ENCODE measurements at regions not wholly inside any gene's neighbourhood (a gene's known extent, or its start where the extent isn't known, plus 50 kb on each side); places are given as distances from the start of the nearest gene placed in this dataset.

DNA sequence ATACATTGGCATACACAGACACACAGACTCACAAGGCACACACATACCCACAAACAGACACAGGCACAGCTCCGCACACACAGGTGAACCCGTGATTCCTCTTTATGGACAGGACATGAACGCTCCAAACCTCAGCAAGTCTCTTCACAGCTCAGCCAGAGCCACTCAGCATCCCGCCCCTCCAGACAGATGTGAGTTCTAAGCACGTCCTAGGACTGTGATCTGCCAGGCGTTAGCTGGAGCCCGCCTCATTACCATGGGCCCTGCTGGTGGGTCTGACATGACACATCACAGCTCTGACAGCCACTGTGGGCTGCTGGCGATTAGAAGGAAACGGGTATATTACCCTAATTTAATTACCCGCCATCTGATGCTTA is 176.7 kb upstream of the PPP2R2D start:
- no peak for DNase-seq

DNA sequence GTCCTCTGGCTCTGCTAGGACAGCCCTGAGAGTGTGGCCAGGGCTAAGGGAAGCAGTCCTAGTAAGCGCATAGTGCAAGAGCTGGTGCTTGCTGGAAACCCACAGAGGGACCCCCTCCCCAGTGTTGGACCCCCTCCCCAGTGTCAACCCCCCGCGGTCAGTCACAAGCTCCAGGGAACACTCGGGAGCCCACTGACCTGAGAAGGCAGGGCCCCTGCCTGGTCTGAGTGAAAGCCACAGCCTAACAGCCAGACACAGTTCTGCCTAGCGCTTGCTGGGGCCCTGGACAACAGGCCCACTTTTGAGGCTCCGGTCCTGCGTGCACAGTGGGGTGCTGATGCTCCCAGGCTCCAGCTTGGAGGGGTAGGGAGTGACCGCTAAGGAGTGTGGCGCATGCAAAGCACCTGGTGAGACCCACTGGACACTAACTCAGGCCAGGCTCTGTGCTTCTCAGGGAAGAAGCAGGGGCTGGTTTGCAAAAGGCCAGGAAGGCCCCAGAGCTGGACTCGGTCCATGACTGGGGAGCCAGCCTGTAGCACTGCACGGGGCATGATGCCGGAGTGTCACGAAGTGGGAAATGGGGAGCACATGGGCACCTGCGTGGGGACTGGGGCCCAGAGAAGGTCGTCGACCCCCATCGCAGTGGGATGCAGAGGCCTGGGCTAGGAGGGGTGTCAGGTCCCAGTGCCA is 175.8 kb upstream of the PPP2R2D start:
- no peak for DNase-seq

DNA sequence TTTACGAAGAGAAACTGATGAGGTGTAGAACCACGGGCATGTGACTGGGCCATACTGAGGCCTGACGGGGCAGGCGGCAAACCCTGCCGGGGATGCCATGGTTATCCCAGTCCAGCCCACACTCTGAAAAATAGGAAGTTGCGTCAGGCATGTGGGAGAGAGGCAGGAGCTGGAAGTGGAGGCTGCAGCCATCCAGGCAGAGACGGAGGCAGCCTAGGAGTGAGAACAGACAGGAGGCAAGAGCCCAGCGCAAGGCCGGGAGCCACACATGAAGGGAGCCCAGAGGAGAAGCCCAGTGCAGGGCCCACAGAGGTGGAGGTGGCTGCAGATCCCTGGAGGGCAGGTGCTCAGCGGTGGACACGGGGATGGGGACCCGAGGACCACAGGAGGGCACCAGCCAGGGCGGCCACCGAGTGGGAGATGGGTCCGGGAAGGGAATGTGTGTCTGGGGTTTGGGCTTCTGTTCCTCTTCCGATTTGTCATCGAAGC is 175.2 kb upstream of the PPP2R2D start:
- DNase-seq = no peak

DNA sequence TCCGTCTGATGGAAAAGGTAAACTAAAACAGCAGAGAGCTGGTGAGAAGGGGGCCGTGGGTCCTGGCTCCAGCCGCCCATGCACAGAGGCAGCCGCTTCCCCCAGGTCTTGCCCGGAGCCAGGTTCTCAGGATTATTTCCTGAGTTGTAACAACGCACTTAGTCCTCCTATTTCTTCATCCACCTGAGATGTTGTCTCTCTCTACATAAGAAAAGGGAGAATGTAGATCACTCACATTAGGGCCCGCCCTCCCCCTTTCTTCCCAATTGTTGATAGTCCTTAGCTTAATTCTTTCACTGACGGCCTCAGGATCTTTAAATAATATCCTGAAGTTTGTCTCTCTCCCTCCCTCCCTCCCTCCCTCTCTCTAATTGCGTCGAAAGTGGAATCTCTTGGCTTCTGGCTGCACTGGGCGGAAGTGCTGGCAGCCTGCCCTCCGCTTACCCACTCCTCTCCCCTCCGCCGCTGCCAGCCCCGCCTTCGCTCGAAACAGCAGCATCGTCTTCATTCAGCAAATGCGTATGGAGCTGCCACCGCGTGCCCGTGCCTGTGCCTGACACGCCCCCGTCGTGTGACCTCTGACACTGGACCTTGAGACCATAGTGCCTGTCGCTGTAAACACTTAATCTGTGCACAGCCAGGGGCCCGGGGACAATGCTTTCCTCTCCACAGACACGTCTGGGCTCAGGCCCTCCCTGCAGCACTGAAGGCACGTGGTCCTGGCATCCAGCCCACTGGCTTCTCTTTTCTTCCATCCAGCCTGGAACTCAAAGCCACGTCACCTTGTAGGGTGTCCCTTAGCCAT is 174.5 kb upstream of the PPP2R2D start:
- DNase-seq = no peak

DNA sequence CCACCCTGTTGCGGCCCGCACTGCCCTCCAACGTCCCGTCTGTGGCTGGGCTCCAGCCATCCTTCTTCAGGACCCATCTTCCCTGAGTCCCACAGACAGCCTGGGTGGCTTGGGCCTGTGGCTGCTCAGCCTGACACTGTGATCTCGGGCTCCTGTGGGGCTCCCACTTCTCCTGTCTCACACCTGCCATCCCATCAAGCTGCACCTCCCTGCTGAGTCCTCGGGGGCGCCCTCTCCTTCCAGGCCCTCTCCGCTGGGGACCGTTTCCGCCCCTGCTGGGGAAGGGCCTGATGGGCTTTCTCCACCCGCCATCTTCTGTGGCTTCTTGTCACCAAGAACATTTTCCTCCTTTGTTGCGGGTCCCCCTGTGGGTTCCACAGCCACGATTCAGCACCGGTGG is 173.8 kb upstream of the PPP2R2D start:
- DNase-seq = no peak

DNA sequence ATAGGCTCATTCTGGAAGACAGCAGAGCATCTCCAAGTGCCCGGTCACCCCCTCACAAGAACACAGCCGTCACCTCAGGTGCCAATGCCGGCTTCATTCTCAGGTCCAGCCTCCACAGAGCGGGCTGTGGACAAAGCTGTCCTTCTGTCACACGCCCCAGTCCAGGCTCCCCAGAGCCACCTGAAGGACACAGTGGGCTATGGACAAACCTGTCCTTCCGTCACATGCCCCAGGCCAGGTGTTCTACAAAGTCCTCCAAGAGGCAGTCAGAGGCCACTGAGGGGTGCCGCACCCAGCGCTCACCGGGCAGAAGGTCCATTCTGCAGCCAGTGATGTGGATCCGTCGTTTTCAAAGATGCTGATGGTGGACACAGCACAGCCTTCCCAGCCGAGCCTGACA is 173.2 kb upstream of the PPP2R2D start:
- no peak for DNase-seq

DNA sequence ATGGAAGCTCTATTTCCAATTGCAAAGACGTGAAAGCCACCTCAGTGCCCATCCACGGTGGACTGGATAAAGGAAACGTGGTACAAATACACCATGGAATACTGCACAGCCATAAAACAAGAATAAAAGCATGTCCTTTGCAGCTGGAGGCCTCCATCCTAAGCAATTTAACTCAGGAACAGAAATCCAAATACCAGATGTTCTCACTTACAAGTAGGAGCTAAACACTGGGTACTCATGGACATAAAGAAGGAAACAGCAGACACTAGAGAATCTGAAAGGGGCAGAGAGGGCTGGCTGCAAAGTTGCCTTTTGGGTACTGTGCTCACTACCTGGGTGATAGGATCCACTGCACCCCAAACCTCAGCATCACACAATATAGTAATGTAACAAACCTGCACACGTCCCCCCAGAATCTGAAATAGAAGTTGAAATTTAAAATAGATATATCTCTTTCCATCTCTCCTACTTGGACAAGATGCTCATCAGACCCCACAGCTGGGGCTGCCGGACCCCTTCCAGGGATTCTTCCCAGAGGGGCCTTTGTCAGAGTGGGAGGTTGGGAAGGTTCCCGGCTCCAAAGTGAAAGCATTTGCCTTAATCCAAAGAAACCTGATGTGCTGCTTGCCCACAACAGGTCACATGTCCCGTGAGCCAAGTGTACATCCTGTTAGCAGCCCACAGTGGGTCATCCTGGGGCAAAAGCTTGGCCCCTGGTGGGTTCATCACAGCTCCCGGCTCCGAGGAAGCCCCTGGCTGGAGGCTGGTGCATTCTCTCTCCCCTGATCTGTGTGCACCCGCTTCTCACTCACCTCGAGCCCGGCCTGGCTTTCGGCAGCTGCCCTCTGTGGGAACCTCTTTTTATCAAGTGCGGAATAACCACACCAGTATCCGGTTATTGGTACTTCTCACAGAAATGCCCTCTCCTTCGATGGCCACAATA is 172.3 kb upstream of the PPP2R2D start:
- DNase-seq = no peak

DNA sequence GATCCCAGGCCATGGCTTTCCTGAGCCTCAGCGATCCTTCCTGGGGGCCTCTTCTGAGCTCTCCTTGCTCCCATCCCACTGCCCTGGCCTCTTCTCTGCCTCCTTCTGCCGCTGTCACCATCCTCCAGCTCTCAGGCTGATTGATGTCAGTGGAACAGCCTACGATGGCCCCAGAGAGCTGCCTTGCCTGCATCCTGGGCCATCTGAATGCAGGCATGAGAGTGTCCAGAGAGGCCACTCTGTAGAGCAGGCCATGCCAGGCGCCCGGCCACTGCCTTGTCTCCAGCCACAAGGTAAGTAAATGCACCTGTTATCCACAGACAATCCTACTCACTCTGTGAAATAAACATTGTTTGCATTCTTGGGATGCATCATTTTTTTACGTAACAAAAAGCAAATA is 171.4 kb upstream of the PPP2R2D start:
- DNase-seq = no peak

DNA sequence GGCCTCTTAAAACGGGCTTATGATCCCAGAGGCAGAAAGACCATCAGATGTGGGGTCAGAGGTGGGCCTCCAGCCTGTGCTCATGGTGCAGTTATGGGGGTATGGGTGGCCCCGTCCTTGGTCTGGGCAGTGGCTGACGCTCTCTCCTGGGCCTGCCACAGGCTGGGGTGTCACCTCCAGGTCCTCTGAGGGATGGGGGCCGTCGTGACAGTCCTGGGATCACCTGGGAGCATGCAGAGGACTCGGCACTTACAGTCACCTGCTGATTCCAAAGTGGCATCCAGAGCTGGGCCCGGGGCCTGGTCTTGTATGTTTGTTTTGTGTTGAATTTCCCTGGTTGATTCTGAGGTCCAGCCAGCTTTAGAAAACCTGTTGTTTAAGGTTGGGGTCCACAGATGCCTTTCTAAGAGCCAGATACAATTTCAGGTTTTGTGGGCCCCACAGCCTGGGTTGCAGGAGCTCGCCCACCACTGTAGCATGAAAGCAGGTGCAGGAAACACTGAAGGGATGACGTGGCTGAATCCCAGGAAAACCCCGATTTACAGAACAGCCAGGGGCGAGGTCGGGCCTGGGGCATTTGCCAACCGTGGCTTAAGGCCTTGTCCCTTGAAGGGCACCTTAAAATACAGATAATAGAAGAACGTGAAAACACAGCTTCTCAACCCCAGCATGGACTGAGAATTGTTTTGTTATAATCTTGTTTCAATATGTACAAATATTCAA is 170.7 kb upstream of the PPP2R2D start:
- DNase-seq = no peak

DNA sequence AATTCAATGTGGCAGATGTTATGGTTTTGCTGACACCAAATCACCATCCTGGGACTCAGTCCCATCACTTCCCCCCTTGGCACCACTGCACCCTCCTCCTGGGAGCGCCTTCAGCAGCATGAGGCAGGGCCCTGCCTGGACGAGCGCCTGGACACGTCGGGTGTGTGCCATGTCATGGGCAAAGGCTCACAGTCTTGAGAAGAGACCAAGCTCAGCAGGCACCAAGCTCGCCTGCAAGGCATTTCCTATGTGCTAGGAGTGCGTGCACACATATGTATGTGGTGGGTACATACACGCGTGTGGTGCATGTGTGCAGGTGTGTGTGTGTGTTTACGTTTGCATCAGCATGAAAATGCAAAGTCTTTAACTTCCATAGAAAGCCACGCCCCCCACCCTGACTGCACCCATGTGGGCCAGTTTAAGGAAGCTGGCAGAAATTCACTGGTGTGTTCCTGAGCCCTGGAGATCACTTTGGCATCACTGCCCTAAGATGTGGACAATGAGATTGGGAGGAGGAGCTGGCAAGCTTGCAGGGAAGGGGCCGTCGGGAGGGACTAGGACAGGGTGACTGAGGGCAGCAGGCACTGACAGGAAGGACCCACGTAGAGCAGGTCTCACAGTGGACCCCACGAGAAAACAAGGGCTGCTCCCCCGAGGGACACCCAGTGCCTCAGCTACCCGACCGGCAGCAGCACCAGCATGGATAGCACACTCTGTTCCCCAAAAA is 169.9 kb upstream of the PPP2R2D start:
- DNase-seq = no peak

DNA sequence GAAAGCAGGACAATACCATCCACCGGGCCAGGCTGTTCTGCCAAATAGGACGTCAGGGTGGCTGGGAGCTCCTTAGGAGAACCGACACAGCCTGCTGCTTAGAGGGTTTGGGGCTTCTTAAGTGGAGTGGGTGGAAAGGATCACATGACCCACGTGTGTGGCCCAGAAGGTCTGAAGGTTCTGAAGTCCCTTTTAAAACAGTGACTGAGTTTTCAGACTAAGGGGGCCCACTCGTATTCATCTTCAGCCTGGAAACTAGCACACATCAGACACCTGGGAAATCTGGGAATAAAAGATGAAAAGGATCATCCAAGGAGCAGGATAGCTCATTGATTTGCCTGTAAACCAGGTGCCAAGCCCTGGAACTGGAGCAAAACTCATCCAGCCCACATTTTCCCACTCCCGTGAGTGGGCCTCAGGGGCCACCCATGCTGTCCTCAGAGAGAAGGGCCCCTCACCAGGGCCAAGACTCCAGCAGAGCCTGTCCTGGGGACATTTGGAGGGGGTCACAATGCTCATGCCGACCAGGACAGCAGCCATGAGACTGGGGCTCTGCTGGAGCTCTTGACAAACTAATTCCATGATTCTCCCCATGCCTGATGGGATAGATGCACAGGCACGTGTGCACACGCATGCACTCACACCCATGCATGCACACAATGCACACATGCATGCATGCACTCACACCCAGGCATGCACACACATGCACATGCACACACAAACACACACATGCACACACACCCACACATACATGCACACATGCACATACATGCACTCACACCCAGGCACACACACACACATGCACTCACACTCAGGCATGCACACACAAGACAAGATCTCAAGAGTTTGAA is 168.8 kb upstream of the PPP2R2D start:
- no peak for DNase-seq

DNA sequence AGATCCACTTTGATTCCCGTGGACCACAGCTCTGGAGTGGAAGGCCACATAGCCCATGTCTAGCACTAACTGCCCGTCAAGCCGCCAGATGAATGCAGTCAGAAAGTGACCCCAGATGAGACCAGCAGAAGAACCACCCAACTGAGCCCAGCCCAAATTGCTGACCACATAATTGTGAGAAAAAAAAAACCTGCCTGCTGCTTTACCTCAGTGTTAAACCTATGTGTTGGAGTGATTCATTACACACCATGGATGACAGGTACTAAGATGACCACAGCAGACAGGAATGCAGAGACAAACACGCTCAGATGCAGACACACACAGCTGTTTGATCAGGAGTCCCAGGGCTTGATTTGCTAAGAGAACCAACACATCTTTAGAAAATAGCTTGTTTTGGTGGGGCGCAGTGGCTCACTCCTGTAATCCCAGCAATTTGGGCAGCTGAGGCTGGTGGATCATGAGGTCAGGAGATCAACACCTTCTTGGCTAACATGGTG is 168.1 kb upstream of the PPP2R2D start:
- no peak for DNase-seq

DNA sequence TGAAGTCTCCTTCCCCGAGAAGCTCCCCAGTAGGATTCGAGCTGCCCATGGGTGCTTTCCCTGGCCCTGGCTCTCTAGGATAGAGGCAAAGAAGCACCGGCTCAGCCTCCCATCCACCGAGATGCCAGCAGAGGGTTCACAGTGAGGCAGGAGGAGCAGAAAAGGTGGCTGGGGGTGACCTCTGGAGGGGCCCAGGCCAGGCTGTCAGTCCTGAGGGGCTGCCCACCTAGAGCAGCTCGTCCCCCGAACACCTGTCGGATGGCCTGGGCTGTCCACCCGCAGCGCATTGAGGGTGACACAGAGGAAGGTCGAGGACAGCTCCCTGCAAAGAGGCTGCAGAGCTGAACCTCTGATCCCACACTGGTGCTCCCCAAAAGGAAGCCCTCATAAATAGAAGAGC is 167.2 kb upstream of the PPP2R2D start:
- no peak for DNase-seq

DNA sequence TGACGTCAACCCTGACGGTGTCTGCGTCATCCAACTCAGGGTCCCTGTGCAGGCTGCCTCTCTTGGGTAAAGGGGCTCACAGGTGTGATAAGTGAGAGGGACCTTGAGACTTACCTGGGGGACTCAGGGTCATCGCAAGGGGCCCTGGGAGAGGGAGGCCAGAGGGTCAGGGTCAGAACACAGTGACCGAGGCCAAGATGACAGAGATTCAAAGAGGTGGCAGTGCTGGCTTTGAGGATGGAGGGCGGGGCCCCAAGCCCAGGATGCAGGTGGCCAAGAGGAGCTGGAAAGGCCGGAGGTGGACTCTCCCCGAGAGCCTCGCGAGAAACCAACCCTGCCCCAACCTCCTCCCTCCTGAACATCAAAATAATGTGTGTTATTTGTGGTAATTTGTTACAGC is 165.2 kb upstream of the PPP2R2D start:
- DNase-seq = no peak

DNA sequence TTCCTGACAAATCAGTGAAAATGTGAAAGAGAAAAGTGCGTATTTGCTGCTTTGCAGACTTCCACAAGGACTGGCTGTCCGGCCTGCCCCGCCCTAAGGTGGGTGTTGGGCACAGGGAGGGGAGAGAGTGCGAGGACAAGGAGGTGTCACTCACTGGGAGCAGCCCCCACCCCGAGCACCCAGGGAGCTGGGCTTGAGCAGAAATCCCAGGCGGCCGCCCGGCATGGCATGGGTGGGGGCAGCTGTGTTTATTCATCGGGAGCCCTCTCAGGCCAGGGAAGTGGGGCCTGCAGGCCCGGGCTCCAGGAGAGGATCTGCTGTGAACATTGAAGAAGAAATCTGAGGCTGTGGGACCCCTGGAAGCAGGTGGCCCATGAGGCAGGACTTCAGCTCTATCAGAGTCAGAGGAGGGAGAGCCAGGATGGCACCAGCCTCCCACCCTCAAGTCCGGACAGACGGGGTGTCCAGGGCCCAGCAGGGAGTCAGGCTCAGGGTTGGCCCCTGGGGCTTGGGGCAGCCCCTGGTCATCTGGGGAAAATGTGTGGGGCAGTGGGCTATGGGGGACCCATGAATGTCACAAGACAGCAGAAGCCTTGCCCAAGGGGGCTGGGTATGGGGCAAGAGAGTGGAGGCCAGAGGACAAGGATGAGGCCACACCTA is 164.4 kb upstream of the PPP2R2D start:
- DNase-seq = no peak

DNA sequence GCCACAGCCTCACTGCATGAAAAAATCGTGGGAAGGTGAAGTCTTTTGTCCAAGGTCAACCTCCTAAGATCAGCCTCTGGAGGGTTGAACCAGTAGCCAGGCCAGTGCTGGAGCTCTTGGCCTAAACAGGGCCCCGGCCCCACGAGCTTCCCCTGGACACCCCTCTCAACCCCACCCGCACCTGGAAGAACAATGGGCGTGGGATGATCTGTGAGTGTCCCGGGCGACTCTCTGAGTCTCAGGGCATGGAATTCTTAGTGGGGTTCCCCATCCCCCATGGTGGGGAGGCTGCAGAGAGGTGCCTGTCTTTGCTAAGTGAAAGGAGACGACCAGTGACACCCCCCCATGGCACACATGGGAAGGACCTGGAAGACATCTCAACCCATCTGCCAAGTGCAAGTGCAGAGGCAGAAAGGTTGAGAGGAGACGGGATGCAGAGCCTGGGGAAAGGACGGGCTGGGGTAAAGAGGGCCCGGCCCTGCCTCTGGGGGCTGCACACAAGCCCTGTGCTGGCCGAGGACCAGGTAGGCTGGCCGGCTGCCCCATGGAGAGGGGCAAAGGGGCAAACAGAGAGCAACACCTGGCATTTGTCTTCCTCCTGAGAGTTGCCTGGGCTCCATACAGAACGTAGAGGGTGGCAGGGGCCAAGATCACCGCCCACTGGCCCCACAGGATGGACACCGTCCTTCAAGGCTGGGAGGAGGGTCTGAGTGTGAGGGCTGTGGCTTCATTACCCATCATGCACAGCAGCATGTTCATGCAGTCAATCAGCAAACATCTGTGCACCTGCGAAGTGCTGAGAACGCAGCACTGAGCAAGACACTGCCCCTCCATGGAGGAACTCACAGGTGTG is 163.0 kb upstream of the PPP2R2D start:
- no peak for DNase-seq

DNA sequence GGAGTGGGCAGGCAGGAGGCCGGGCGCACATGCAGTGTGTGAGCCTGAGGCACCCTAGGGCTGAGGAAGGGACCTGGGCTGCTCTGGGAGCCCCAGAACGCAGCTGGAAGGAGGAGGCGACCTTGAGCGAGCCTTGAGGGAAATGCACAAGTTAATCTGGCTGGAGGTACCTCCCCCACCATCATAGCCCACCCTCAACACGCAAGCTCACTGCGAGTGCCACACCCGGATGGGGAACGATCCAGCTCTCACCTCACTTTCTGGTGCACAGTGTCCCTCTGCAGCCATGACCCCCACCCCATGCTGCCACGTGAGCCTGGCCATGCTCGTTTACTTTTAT is 162.4 kb upstream of the PPP2R2D start:
- DNase-seq = no peak

DNA sequence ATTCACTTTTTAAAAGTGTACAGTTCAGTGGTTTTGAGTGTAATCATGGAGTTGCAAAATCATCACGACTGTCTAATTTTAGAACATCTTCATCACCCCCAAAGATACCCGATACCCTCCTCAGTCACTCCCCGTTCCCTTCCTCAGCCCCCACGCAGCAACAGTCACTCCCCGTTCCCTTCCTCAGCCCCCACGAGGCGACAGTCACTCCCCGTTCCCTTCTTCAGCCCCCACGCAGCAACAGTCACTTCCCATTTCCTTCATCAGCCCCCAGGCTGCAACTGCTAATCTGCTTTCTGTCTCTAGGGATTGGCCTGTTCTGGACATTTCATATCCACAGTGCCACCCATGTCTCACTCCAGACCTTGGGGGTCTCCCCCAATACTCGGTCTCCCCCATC is 161.6 kb upstream of the PPP2R2D start:
- DNase-seq = no peak

DNA sequence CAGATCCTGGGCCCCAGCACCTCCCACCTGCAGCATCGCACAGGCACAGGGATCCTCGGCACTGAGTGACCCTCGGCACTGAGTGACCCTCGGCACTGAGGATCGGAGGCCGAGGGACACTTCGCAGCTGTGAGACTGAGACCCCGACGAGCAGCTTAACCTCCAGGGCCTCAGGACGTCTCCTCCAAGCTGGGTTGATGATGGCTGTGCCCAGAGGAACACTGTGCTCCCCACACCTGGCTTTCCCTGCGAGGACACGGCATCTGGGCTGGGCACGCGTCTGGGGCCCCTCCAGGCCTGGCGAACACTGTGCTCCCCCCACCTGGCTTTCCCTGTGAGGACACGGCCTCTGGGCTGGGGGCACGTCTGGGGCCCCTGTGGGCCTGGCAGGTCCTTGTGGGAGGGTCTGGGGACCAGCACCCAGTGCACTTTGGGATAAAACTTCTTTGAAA is 158.3 kb upstream of the PPP2R2D start:
- DNase-seq = no peak
